NCI-H2107 (cell line): ENCODE measurements at regions not wholly inside any gene's neighbourhood (a gene's known extent, or its start where the extent isn't known, plus 50 kb on each side); places are given as distances from the start of the nearest gene placed in this dataset.
"Not testable (repeated sequence)": the region's sequence is repeated elsewhere in the genome, so short reads cannot be mapped to it uniquely, and the experiment has no call there.

Experiments used
- DNase-seq: peaks from one replicate; lab custom pipeline; 2025; lab: John Stamatoyannopoulos, UW

GRCh38 chr5:15334551-15335266, 165.3 kb upstream of the FBXL7 start:
- DNase-seq = no peak

GRCh38 chr5:15333091-15333490, 166.9 kb upstream of the FBXL7 start:
- DNase-seq = no peak

GRCh38 chr5:15326932-15327331, 173.0 kb upstream of the FBXL7 start:
- no peak for DNase-seq

GRCh38 chr5:15326471-15326870, 173.5 kb upstream of the FBXL7 start:
- no peak for DNase-seq

- DNase-seq = no peak
These were observed 177.6 kb upstream of the FBXL7 start for GRCh38 chr5:15322421-15322820.

GRCh38 chr5:15321776-15322175, 178.2 kb upstream of the FBXL7 start:
- no peak for DNase-seq

GRCh38 chr5:15320871-15321270, 179.1 kb upstream of the FBXL7 start:
- DNase-seq = no peak

GRCh38 chr5:15304914-15305834, 194.8 kb upstream of the FBXL7 start:
- no peak for DNase-seq

GRCh38 chr5:15304066-15304731, 195.8 kb upstream of the FBXL7 start:
- DNase-seq = no peak

- no peak for DNase-seq
These were observed 199.8 kb upstream of the FBXL7 start for GRCh38 chr5:15300141-15300540.

- no peak for DNase-seq
These were observed 209.0 kb upstream of the FBXL7 start for GRCh38 chr5:15290953-15291352.

GRCh38 chr5:15286650-15287049, 213.3 kb upstream of the FBXL7 start:
- DNase-seq = no peak

- no peak for DNase-seq
These were observed 213.9 kb upstream of the FBXL7 start for GRCh38 chr5:15285901-15286583.

GRCh38 chr5:15284706-15285105, 215.3 kb upstream of the FBXL7 start:
- DNase-seq = no peak

- DNase-seq = no peak
These were observed 216.9 kb upstream of the FBXL7 start for GRCh38 chr5:15283076-15283475.

- DNase-seq = no peak
These were observed 217.4 kb upstream of the FBXL7 start for GRCh38 chr5:15282611-15283010.

- not testable (repeated sequence) for DNase-seq
These were observed 228.4 kb upstream of the FBXL7 start for GRCh38 chr5:15271596-15271995.

- DNase-seq = no peak
These were observed 232.0 kb upstream of the FBXL7 start for GRCh38 chr5:15267966-15268365.

GRCh38 chr5:15266841-15267240, 233.1 kb upstream of the FBXL7 start:
- DNase-seq = no peak

GRCh38 chr5:15266229-15266628, 233.8 kb upstream of the FBXL7 start:
- DNase-seq = no peak

- DNase-seq = no peak
These were observed 236.0 kb upstream of the FBXL7 start for GRCh38 chr5:15263942-15264341.

- no peak for DNase-seq
These were observed 236.6 kb upstream of the FBXL7 start for GRCh38 chr5:15263406-15263805.
